Right cardiac atrium (tissue), 5 donors: ENCODE measurements at regions not wholly inside any gene's neighbourhood (a gene's known extent, or its start where the extent isn't known, plus 50 kb on each side); places are given as distances from the start of the nearest gene placed in this dataset.

Experiments used
- ATAC-seq, 2 donors: fragments of 200-7000 bp; cut with Tn5 transposase; one replicate each; pipeline versions ENCODE4 v1.8.0 to v1.9.1; 2020; ENCODE audit warnings: moderate library complexity in 2 of 2, mild to moderate bottlenecking in 1 of 2
- DNase-seq, 3 donors: peaks; one replicate each; pipeline ENCODE4 v3.0.0-alpha.2; 2020
- H3K27ac ChIP-seq: one replicate; pipeline ENCODE4 v1.5.1; 2013; ENCODE audit warnings: mild to moderate bottlenecking, low read length, control low read depth, moderate library complexity
- H3K27me3 ChIP-seq: one replicate; pipeline ENCODE4 v1.6.1; 2013; ENCODE audit not compliant: control insufficient read depth, insufficient read depth
- H3K4me1 ChIP-seq: one replicate; pipeline ENCODE4 v1.6.1; 2013; ENCODE audit warnings: low read length; ENCODE audit not compliant: control insufficient read depth, insufficient read depth
- H3K4me3 ChIP-seq: one replicate; pipeline ENCODE4 v1.5.1; 2013; ENCODE audit warnings: low read length, control low read depth
- H3K9me3 ChIP-seq: one replicate; pipeline ENCODE4 v1.6.1; 2013; ENCODE audit warnings: low read length; ENCODE audit not compliant: control insufficient read depth
- WGBS: extraction: QIAGEN DNeasy Blood & Tissue Kit; methylation state at CpG from one replicate; pipeline ENCODE4 v1.1.7; 2013; 5-methylcytosine and 5-hydroxymethylcytosine counted together
- intact Hi-C, 4 donors: fragments of 100-400 bp; cut with DNase I; formaldehyde crosslinking; loops; one replicate each; pipeline versions ENCODE4 v1.11.0 to v1.14.0; 2022 to 2023
- donor health status: healthy with polysubstance abuse.
- donor health status: DM: no; HTN: yes; CAD: no.
- donor health status: DM: no; HTN: no; CAD: no.
- donor health status: DM: no; HTN: yes; CAD: no; lungs with severe emphysema.
- donor health status: DM: yes; HTN: yes; CAD: no.

DNA sequence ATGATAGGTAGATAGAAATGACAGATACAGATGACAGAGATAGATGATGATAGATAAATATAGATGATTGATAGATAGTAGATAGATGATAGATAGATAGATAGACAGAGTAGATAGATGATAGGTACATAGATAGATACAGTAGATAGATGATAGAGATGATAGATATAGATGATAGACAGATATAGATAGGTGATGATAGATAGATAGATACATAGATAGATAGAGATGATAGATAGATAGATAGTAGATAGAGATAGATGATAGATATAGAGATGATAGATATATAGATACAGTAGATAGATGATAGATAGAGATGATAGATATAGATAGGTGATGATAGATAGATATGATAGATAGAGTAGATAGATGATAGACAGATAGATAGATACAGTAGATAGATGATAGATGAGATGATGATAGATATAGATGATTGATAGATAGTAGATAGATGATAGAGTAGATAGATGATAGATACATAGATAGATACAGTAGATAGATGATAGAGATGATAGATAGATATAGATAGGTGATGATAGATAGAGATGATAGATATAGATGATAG is 95.7 kb upstream of the SMIM23 start:
- no peak for DNase-seq
- no peak overlapping the region for H3K27ac ChIP-seq
- intact Hi-C loops, result no loop called here

GRCh38 chr5:171692107-171692506 is 93.5 kb upstream of the SMIM23 start:
- 73% methylated on average over 3 of the region's 3 CpGs for WGBS
- Histone ChIP-seq H3K27me3 (no peaks in the 10 kb centered on the region), H3K27ac (no peak overlapping the region), H3K9me3 (no peaks in the 10 kb centered on the region), H3K4me1 (no peaks in the 10 kb centered on the region), H3K4me3 (no peak overlapping the region)
- ATAC-seq (no peak), DNase-seq (no peak)
- intact Hi-C loops, result no loop called here

More for the DNA sequence above, 95.7 kb upstream of the SMIM23 start:
- no peaks in the 10 kb centered on the region for H3K27me3 ChIP-seq
- no peaks in the 10 kb centered on the region for H3K4me1 ChIP-seq
- no peaks in the 10 kb centered on the region for H3K9me3 ChIP-seq
- no peak overlapping the region for H3K4me3 ChIP-seq
- no peak for ATAC-seq

- Histone ChIP-seq H3K9me3 (no peaks in the 10 kb centered on the region), H3K4me3 (no peak overlapping the region), H3K27me3 (no peaks in the 10 kb centered on the region), H3K27ac (no peak overlapping the region), H3K4me1 (no peaks in the 10 kb centered on the region)
- 87% methylated on average over 4 of the region's 4 CpGs for WGBS
- ATAC-seq (no peak), DNase-seq (no peak)
- intact Hi-C loops, result no loop called here
These were observed 92.7 kb upstream of the SMIM23 start for GRCh38 chr5:171692936-171693335.

GRCh38 chr5:171693412-171693811 is 92.2 kb upstream of the SMIM23 start:
- 68% methylated on average over 3 of the region's 3 CpGs for WGBS
- Histone ChIP-seq H3K27ac (no peak overlapping the region), H3K9me3 (no peaks in the 10 kb centered on the region), H3K4me1 (no peaks in the 10 kb centered on the region), H3K4me3 (no peak overlapping the region), H3K27me3 (no peaks in the 10 kb centered on the region)
- intact Hi-C loops, result no loop called here
- ATAC-seq (no peak), DNase-seq (no peak)

DNA sequence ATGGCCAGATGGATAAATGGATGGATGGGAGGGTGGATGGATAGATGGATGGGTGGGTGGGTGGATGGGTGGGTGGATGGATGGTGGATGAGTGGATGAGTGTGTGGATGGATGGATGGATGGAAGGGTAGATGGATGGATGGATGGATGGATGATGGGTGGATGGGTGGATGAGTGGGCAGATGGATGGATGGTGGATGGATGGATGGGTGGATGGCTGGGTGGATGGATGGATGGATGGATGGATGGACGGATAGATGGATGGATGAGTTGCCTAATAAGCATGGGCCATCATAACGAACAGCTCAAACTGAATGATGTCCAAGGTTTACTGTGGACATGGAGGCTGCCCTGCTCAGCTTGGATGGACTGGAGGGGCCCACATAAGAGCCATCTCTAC is 89.8 kb upstream of the SMIM23 start:
- no peak for ATAC-seq
- Histone ChIP-seq H3K4me3 (no peak overlapping the region), H3K4me1 (peaks cover 2% of the 10 kb centered on the region), H3K27me3 (no peaks in the 10 kb centered on the region), H3K27ac (no peak overlapping the region), H3K9me3 (no peaks in the 10 kb centered on the region)
- DNase-seq, result no peak
- intact Hi-C loops, result no loop called here
- 91% methylated on average over 2 of the region's 2 CpGs for WGBS

DNA sequence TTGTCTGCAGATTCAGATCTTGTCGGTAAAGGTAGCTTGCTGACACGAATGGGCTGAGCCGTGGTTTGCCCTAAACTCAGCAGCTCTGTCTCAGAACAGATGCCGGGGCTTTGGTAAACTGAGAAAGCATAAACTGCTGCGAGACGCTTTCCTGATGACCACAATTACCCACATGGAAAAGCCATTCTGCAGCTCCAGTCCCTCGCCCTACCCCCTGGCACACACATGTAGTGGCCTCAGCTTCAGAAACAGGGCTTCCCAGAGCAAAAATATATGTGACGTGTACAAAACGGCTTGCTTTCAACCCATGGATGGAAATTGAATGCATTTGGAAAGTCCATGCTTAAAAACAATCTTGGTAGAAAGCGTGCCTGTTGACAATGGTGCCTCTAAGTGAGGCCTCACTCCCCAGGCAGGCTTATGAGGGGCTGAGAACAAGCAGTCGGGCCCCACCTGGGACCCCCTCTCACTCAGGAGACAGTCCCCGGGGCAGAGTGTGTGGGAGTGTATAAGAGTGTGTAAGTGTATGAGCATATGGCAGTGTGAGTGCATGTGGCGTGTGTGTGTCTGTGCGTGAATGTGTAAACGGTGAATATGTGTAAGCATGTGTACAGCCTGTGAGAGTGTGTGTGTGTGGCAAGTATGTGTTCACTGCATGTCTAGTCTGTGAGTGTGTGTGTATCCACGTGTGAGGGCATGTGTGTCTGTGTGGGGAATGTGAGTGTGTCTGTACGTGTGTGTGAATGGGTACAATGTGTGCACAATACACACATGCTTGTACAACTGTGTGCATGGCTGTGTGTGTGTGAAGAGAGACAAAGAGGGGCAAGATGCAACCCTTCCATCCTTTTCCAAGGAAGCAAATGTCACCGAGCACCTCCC is 88.2 kb upstream of the SMIM23 start:
- WGBS, result 89% methylated on average over 18 of the region's 18 CpGs
- intact Hi-C loops, result no loop called here
- H3K9me3 ChIP-seq, result no peaks in the 10 kb centered on the region

GRCh38 chr5:171700318-171700912 is 85.2 kb upstream of the SMIM23 start:
- Histone ChIP-seq H3K27me3 (no peaks in the 10 kb centered on the region), H3K4me3 (no peak overlapping the region), H3K4me1 (peaks cover 2% of the 10 kb centered on the region), H3K27ac (no peak overlapping the region), H3K9me3 (no peaks in the 10 kb centered on the region)
- 56% methylated on average over 2 of the region's 2 CpGs for WGBS
- ATAC-seq (no peak), DNase-seq (no peak)
- intact Hi-C loops, result no loop called here

More for the DNA sequence above, 88.2 kb upstream of the SMIM23 start:
- ATAC-seq (no peak), DNase-seq (no peak)
- Histone ChIP-seq H3K27me3 (no peaks in the 10 kb centered on the region), H3K27ac (no peak overlapping the region), H3K4me1 (peaks cover 2% of the 10 kb centered on the region), H3K4me3 (no peak overlapping the region)

DNA sequence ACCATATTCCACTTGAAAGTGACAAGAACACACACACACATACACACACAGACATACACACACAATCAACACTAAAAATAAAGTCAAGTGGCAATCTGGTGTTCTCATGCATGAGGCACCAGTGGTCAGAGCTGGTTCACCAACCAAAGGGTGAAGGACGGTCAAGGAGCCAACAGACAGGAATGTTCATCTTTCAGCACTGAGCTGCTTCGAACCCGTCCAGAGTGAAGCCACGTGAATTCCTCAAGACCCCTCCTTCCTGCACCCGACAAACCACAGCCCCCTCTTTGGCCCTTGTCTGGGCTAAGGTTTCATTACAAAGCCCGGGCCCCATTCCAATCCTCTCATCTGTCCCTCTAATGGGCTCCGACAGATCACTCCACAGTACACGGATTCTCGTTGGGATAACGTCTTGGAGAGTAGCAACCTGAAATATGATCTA is 84.5 kb upstream of the SMIM23 start:
- intact Hi-C loops, result no loop called here
- peak overlapping the region; percentile 49 for H3K27ac ChIP-seq
- DNase-seq (no peak), ATAC-seq (peak; percentile 56 to 67)
- no peaks in the 10 kb centered on the region for H3K27me3 ChIP-seq
- no peaks in the 10 kb centered on the region for H3K9me3 ChIP-seq
- peaks cover 2% of the 10 kb centered on the region for H3K4me1 ChIP-seq
- no peak overlapping the region for H3K4me3 ChIP-seq
- 63% methylated on average over 10 of the region's 10 CpGs for whole genome bisulfite sequencing

DNA sequence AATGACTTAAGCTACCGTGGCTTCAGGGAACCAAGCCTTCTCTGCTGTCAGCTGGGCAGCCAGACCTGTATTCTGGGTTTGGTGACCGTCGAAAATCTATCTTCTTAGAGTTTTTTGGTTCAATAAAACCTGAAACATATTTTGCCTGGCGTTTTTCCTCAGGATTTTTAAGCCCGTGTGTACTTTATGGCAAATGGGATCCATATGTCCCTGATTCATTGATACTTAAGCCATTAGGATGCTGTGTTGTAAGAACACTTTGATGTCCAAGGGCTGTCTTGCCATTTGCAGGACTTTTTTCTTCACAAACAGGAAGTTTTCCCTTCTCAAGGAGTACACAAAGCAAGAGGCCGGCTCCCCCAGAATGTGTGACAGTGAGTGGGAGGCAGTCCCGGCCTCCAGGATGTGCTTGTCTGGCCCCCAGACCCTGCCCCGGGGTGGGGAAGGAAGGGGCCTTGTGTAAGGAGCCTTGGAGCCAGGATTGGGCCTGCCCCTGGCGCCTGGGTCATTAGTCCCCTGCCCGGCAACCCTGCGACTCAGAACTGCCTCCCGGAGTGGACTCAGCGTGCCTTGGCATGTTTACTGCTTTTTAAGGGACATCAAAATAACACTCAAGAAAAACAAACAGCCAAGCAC is 83.4 kb upstream of the SMIM23 start:
- H3K27me3 ChIP-seq, result no peaks in the 10 kb centered on the region
- no peaks in the 10 kb centered on the region for H3K9me3 ChIP-seq
- H3K4me3 ChIP-seq, result no peak overlapping the region
- peaks cover 2% of the 10 kb centered on the region for H3K4me1 ChIP-seq
- ATAC-seq (no peak), DNase-seq (no peak)
- intact Hi-C loops, result no loop called here
- H3K27ac ChIP-seq, result no peak overlapping the region
- WGBS, result 74% methylated on average over 13 of the region's 13 CpGs

- Histone ChIP-seq H3K27me3 (no peaks in the 10 kb centered on the region), H3K9me3 (no peaks in the 10 kb centered on the region), H3K4me1 (peaks cover 2% of the 10 kb centered on the region), H3K4me3 (no peak overlapping the region), H3K27ac (no peak overlapping the region)
- 95% methylated on average over 11 of the region's 11 CpGs for WGBS
- DNase-seq (no peak), ATAC-seq (no peak)
- intact Hi-C loops, result no loop called here
These were observed 82.5 kb upstream of the SMIM23 start for GRCh38 chr5:171703146-171703545.

- 94% methylated on average over 6 of the region's 6 CpGs for WGBS
- no peaks in the 10 kb centered on the region for H3K27me3 ChIP-seq
- DNase-seq, result no peak
These were observed 80.6 kb upstream of the SMIM23 start for GRCh38 chr5:171705036-171705435.

More at GRCh38 chr5:171705036-171705435, 80.6 kb upstream of the SMIM23 start:
- intact Hi-C loops, result no loop called here
- Histone ChIP-seq H3K4me1 (peaks cover under 1% of the 10 kb centered on the region), H3K4me3 (no peak overlapping the region), H3K27ac (no peak overlapping the region), H3K9me3 (no peaks in the 10 kb centered on the region)
- no peak for ATAC-seq
